GM18873 (cell line): ENCODE measurements at regions not wholly inside any gene's neighbourhood (a gene's known extent, or its start where the extent isn't known, plus 50 kb on each side); places are given as distances from the start of the nearest gene placed in this dataset.

ENCODE experiments used
- ATAC-seq: cut with Tn5 transposase; IDR thresholded peaks from one replicate; pipeline ENCODE4 v1.9.1; 2021; ENCODE audit warnings: mild to moderate bottlenecking, moderate library complexity, moderate number of reproducible peaks; ENCODE audit not compliant: unreplicated experiment, low FRiP score

DNA sequence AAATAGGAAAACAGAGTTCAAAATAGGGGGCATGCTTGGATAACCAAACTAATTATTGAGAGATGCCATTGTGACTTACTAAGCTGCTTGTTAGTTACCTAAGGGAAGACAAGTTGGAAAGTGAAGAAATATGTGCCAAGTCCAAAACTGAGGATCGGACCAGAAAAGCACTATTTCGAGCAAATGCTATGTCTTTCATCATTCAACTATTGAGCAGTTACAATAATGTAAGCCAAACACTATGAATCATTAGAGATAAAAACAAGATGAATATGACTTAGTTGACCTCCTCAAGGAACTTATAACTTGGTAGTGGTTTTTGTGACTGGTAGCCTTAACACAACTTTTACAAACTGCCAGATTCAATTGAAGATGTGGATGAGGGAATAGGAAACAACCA, 240.6 kb upstream of the MPDZ start:
- ATAC-seq: no peak

DNA sequence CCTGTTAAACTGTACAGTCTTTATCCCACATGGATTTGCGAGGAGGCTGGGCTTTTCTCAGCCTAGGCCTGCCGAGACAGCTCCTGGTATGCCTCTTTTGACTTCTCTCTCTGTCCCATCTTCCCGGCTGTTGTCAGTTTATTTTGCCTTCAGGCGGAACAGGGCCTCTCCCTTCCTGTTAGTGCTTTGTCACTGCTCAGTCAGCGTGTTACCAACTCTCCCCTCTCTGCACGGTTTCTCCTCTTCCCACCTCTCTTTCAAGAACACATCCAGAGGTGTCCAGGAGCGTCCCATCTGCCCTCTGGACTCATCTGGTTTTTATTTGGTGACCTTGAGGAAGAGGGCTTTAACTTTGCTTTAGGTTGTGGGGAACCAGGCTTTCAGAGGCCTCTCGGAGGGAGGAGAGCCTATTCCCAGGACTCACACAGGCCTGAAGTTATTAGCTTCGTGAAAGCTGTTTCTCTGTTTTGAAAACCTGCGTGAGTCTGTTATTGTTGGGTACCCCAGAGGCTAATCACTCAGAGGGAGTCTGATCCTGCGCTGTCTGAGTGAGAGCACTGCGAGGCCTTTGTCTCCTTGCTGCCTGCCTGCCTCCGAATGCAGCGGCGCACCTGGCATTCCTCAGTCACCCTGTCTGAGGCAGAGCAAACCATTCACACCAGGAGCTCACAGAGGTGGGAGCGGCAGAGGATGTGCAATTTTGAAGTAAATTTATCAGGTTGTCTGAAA, 234.4 kb upstream of the MPDZ start:
- no peak for ATAC-seq

DNA sequence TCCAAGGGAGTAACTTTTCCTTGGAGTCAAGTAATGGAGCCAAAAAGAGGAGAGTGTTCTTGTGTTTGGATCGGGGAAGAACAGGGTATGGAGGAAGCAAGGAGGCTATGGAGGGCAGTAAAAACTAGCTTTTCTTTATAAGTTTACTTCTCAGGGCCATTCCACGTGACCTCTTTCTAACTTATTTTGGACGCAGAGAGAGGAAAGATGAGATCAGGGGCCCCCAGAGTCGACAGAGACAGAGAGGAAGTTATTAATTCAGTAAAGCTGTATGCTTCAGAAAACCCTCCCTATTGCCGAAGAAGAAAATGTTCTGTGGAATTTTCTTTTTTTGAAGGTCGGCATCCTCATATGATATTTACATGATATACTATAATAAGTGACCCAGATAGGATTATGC, 233.8 kb upstream of the MPDZ start:
- ATAC-seq: no peak

DNA sequence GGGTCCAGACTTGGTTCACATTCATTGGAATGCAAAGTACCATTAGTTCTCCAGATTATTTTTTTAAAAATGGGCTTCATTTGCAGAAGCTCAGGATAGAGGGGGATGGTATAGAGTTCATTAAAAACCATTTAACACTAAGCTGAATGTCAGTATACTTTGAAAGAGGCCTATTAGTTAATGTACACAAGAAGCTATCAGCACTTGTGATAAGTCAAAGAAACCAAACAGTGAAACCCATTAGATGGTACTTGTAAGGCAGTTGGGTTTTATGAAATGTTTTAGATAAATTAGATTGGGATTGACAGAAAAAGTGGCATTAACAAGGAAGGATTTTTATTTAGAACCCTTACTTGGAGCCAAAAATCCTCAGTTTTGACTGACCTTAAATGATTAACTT, 229.2 kb upstream of the MPDZ start:
- ATAC-seq: no peak

DNA sequence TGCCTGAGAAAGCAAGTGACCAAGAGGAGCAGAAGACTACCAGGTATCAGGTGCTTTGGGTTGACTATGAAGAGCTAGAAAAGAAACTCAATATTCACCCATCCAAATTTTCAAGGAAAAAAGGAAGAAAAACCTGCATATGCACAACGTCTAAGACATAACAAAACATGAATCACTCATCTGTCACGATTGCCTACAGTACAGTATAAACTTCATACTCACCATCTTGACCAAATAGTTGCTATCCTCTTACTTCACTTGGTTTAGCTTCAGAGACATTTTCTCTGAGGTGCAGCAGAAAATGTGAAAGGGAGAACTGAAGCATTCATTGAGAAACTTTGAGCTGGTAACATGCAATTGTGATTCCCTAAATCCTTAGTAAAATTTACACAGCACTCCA, 228.6 kb upstream of the MPDZ start:
- ATAC-seq: no peak

DNA sequence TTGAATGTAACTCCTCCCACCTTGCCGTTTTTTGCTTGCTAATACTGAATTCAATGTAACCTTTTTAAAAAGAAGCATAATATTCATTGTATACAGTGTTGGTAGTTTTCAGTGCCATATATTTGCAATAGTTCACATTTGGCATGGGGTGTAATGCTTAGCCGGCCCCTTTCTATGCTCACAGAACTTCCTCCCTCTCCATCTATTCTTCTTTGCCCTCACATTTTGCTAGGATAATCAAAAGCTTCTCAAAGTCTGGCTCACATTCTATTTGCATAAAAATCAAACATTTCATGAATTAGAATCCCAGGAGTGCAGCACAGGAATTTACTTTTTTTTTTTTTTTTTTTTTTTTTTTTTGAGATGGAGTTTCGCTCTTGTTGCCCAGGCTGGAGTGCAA, 226.3 kb upstream of the MPDZ start:
- ATAC-seq: no peak

DNA sequence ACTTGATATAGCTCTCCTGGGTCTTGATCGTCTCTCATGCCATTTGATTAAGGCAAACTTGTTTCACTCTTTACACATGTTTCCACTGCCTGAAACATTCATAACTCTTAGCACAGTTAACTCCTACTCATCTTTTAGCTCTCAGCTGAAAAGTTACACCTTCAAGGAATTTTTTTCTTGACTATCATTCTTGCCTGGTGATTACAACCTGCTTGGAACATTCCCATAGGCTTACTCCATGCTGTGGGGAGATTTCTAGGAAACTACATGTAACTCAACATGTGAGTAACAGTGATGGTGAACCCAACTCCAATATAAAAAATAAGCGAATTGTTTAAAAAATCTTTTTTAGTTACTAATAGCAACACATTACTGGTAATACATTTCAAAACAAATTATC, 224.1 kb upstream of the MPDZ start:
- no peak for ATAC-seq

DNA sequence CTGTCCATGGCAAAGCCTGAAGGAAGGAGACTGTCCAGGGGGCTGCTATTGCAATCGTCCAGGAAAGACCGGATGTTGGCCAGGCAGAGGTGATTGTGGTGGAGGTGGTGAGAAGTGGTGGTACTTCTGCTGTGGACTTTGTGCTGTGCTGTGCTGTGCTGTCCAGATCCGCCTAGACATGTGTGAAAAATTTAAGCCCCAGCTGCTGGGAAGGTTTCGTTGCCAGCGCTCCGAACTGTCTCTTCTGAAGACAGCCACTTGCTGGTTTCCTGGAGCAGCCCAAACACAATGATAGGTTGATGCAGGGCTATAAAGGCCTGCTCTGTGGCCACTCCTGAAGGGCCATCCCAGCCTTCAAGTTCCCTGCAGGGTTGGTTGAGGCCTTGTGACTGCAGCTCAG, 223.0 kb upstream of the MPDZ start:
- no peak for ATAC-seq

DNA sequence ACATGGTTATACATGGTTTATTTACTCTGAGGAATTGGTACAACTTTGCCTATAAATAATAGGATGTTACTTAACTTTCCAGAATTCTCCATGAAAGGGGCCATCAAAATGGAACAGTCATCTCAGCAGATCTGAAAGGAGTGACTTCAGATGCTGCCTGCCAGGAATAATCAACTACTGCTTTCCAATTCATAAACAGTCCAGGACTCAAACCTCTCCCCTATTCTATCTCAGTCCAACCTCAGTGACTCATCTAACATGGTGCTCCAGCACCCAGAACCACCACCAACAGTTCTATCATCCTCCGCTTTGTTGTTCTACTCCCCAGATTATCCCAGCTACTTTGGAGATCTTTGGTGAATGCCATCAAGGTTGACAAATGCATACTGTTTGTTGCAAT, 221.5 kb upstream of the MPDZ start:
- no peak for ATAC-seq

DNA sequence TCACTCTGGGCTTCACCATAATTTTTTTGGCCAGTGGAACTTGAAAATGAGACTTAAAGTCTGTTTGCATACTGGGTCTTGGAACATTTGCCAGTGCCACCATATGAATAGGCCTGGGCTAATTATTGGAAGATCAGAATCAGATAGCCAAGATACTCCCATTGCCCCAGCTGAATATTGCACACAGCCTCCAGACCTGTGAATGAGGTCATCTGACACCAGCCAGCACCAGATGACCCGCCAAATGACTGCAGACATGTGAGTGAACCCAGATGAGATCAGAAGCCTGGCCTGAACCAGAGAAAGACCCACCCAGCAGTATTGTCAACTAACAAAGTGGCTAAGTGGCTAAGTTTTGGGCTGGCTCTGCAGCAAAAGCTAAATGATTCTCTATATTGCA, 220.5 kb upstream of the MPDZ start:
- no peak for ATAC-seq

DNA sequence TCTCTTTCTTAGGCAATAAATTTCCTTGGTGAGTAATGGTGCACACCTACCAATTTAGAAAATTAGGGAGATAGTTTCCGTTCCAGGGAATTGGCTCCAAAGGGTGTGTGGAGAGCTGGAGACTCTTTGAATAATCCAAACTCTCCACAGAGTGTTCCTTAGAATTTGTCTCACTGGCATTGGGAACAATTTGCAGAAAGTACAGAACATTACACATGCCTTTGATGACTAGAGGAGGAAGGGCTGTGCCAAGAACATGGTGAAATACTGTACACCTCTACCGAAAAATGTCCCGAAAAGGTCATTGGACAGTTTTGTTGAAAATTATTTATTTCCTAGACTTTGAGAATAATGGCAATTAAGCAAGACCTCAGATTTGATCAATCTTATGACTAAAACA, 214.2 kb upstream of the MPDZ start:
- ATAC-seq: no peak

DNA sequence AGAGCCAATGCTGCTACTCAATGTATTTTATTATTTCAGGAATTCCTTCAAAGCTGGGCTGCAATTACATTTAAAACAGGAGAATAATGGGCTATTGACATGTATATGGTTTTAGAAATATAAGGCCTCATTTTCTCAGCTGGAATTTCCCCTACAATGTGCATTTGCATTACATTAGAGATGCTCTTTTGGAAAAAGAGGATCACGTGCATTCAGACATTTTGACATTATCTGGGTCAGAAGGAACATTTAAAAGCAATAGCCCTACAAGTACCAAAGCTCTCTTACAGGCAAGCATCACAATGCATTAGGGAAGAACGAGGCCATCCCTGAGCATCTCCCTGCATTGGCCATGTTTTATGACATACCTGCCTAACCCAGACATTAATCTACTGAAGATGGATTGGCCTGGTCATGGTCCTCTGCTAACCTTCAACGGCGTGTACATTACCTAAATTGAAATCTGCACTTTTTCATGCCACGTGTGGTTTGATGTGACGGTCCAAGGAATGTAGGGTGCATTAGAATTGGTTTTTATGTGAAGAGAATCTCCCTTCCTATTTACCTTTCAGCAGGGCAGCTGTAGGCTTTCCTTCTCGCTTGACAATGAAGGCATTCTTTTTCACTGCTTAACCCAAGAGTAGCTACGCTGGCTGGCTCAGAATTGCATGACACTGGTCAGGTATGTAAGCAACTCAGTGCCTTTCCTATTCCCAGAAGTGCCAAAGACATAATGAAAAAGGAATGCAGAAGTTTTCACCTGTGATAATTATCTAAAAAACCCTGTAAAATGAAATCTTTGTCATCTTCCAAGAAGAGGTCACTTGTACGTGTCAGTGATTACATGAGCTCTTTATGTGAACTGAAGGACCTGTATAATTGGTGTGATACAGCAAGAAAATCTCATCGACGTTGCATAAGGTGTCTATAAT, 212.3 kb upstream of the MPDZ start:
- no peak for ATAC-seq

DNA sequence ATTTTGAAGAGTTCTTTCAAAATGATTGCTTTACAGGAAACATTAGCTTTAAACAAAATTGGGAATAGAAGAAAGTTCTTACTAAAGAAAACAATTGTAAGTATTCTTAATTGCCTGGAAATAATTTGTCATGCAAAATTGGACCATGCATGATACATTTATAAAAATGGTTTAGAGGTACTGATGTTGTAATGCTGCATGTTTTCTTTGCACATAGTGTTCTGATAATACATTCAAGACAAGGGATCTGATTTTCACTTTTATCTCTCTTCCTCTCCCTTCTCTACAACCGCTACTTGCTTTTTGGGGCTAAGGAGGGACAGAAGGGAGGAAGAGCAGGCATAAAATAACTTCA, 211.6 kb upstream of the MPDZ start:
- ATAC-seq: no peak

DNA sequence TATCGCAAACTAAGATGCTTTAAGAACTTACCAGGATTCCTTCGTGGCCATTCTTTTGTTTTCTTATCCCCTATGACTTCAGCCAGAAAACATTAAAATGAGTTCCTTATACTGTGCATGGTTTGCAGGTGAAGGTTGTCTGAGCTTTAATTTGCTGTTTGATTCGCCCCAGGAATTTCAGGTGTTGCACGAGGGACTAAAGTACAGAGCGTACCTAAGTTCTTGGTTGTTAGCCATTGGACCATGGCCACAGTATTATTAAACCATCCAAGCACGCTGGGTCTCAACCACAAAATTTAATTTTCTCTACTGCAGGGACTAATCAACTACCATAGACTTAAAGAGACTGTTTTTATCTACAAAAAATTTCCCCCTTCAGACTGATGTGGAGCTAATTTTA, 208.4 kb upstream of the MPDZ start:
- no peak for ATAC-seq

DNA sequence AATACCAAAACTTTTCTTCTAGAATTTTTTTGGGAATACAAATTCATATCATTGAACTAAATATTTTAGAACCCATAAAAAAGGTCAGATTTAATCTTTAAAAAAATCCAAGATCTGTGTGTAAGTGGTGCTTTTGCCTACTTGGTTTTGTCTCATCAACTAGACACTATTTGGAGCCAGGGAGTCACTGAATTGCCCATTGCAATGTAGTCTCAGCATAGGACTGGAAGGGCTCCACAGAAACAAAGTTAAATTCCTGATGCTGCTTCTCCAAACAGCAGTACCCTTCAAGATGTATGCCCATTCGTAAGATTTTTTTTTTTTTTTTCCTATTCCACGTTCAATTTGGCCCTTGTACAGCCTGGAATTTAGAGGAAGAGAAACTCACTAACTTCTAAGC, 208.0 kb upstream of the MPDZ start:
- no peak for ATAC-seq

DNA sequence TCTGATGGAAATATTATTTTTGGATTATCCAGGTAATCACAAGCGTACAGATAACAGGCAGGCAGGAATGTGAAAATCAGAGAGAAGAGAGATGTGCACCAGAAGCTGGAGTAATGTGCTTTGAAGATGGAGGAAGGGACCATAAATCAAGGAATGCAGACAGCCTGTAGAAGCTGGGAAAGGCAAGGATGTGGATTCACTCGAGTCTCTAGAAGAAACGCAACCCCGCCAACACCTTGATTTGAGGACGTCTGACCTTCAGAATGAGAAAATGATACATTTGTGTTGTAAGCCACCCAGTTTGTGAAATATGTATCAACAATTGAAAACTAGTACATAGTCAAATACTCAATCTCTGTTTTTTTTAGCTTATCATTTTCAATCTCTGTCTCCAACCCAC, 207.6 kb upstream of the MPDZ start:
- no peak for ATAC-seq

DNA sequence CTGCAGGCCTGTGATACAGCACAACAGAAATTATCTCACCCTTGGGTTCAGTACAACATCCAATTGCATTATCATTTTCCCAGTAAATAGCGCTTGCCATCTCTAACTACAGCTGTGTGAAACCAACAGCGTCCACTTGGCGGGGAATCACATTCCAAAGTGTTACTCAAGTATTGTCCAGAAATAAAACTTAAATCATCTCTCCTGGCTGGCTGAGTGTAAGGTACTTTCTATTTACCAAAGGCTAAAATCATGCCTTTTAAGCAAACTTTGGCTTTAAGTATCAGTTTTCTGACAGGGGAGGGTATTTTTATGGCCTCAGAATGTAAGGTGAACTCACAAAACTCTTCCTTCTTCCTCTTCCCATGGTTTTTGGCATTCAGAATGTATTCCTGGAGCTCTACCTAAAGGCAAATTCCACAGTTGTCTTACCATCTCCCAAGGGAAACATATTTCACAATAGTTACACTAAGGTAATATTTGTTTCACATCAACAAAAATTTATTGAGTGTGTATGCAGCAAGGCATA, 205.6 kb upstream of the MPDZ start:
- no peak for ATAC-seq

DNA sequence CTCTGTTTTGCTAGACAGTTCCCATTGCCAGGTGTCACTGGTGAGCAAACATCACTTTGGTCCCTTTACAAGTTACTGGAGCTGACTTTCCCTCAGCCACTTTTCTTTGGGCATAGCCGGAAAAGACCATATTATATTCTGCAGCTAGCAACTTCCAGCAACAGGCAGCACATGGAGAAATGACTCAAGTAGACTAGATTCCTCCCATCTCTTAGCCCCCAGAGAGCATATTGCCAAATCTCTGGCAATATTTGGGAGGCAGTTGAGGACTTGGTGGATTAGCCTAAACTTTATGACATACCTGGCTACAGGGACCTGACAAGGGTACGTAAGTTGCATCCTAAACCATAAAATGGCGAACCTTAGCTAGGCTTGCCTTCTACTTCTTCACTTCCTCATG, 204.7 kb upstream of the MPDZ start:
- ATAC-seq: no peak

DNA sequence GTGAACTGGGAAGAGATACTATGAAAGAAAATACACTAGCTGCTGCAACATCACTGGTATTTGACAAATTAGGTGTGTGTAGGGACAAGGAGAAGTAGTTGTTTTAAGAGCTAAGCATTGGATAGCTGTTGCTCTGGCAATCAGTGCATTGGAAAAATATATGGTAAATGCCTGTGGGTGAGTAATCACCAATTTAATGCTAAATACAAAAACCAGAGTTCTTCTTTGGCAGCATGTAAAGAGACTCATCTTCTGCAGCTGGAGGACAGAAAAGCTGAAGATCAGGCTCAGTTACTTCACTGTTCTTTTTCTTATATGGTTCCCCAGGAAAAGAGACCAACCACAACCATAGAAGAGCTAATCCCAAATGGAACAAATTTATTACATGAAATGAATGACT, 201.8 kb upstream of the MPDZ start:
- ATAC-seq: no peak

DNA sequence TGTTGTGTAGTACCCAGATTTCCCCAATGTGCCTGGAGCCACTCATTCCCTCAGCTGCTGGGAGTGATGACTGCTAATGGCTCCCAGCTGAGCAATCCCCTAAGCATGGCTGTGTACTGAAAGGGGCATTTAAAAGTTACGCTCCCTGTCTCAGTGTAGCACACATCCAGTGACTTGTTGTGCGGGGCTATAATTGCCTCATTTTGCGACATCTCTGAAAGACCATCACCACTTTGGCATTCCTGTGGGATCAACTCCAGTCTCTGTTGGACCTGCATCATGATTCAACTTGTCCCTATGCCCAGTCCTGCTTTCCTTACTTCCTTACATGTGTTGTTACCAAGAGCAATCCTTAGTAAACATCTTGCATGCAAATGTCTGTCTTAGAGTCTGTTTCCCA, 201.2 kb upstream of the MPDZ start:
- no peak for ATAC-seq

DNA sequence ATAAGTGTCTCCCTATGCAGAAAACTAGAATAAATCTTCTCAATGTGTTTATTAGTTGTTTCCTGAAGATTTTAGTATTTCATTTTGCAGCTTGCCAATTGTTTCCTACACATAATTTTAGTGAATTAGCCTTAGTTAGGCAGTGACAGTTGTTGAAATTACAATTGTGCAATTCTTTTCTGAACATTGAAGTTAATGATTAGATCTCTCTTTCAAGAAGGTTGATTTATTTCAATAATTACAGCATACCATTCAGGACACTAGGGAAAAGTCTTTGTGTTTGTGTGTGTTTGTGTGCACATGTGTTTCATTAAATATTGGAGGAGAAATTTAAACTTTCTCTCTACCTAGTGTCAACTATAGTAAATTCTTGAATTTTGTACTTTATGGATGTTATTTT, 199.6 kb upstream of the MPDZ start:
- no peak for ATAC-seq

DNA sequence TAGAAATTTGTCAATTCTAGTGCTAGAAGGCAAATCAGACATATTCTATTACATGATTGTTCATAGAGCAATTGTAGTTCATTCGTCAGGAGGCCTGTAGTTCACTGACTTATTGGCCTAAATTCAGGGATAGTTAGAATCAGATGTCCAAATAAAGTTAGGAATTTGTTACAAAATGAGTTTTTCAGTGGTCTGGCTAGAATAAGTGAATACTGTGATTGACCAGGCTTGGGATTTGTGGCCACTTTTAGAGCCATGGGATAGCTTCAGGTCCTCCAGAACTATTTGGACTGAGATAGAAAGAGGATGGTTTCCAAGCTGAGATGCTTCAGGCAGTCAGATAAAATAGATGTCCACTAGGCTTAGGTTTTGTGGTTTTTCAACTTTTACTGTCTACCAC, 199.1 kb upstream of the MPDZ start:
- no peak for ATAC-seq
